ENCODE measurements at regions not wholly inside any gene's neighbourhood (a gene's known extent, or its start where the extent isn't known, plus 50 kb on each side); places are given as distances from the start of the nearest gene placed in this dataset.

DNA sequence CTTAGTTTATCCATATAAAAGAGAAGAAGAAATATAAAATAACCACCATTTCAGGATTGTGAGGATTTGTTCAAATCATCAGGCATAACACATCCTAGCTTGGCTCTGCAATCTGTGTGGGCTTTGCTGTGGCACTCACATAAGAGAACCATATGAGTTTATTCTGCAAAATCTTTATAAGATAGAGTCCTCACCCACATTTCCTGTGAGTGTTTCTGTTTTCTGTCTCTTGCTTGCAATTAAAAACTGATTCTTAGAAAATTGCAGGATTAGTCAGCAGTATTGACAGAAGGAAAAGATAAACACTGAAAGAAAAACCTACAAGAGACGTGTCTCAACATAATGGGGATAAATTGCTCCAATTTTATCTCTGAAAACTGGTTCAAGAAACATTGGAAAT, 258.5 kb downstream of the RND3 start:
- no peak for DNase-seq

GRCh38 chr2:150225030-150225429, 262.4 kb downstream of the RND3 start:
- Histone ChIP-seq H3K4me3 (ENCODE audit: low read depth, low read length) (no peak overlapping the region), H3K36me3 (no peaks in the 10 kb centered on the region), H3K9me3 (no peaks in the 10 kb centered on the region), H3K4me1 (no peaks in the 10 kb centered on the region), H3K27me3 (no peaks in the 10 kb centered on the region)
- TF ChIP-seq, protein P1, sequence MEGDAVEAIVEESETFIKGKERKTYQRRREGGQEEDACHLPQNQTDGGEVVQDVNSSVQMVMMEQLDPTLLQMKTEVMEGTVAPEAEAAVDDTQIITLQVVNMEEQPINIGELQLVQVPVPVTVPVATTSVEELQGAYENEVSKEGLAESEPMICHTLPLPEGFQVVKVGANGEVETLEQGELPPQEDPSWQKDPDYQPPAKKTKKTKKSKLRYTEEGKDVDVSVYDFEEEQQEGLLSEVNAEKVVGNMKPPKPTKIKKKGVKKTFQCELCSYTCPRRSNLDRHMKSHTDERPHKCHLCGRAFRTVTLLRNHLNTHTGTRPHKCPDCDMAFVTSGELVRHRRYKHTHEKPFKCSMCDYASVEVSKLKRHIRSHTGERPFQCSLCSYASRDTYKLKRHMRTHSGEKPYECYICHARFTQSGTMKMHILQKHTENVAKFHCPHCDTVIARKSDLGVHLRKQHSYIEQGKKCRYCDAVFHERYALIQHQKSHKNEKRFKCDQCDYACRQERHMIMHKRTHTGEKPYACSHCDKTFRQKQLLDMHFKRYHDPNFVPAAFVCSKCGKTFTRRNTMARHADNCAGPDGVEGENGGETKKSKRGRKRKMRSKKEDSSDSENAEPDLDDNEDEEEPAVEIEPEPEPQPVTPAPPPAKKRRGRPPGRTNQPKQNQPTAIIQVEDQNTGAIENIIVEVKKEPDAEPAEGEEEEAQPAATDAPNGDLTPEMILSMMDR (IDR thresholded peaks at IDR 0.05; ENCODE audit: low read depth, low read length), result no peak
- no peak for DNase-seq

More for the DNA sequence above, 258.5 kb downstream of the RND3 start:
- TF ChIP-seq, protein P1 (IDR thresholded peaks at IDR 0.05; ENCODE audit: low read depth, low read length), result no peak
- Histone ChIP-seq H3K27me3 (no peaks in the 10 kb centered on the region), H3K4me1 (no peaks in the 10 kb centered on the region), H3K9me3 (no peaks in the 10 kb centered on the region), H3K36me3 (no peaks in the 10 kb centered on the region), H3K4me3 (ENCODE audit: low read depth, low read length) (no peak overlapping the region)

- no peak for DNase-seq
- H3K9me3 ChIP-seq, result no peaks in the 10 kb centered on the region
- no peaks in the 10 kb centered on the region for H3K36me3 ChIP-seq
- no peak overlapping the region for H3K4me3 ChIP-seq (ENCODE audit: low read depth, low read length)
- no peaks in the 10 kb centered on the region for H3K4me1 ChIP-seq
- TF ChIP-seq, protein P1 (IDR thresholded peaks at IDR 0.05; ENCODE audit: low read depth, low read length), result no peak
- no peaks in the 10 kb centered on the region for H3K27me3 ChIP-seq
Measured at GRCh38 chr2:150224321-150224720, 263.1 kb downstream of the RND3 start.

- Histone ChIP-seq H3K4me1 (no peaks in the 10 kb centered on the region), H3K9me3 (no peaks in the 10 kb centered on the region), H3K27me3 (no peaks in the 10 kb centered on the region), H3K4me3 (ENCODE audit: low read depth, low read length) (no peak overlapping the region), H3K36me3 (no peaks in the 10 kb centered on the region)
- TF ChIP-seq, protein P1 (IDR thresholded peaks at IDR 0.05; ENCODE audit: low read depth, low read length), result no peak
- DNase-seq, result no peak
Measured at GRCh38 chr2:150222942-150223341, 264.5 kb downstream of the RND3 start.

DNA sequence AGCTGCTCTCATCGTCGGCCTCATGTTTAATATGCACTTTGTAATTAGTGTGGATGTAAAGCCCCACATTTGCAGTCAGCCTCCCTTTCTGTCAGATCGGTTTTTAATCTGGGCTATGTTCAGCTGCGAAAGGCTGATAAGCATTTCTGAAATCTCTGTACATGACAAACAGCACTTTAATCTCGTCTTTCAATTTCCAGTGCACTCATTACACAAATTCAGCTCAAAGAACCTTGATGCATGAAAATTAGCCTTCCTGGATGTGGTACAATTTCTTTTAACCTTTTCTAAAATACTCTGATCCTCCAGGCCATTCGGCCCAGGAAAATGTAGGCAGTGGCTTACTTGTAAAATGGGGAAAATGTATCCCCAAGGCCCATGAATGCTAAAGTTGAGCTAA, 265.1 kb downstream of the RND3 start:
- Histone ChIP-seq H3K36me3 (no peaks in the 10 kb centered on the region), H3K27me3 (no peaks in the 10 kb centered on the region), H3K9me3 (no peaks in the 10 kb centered on the region), H3K4me3 (ENCODE audit: low read depth, low read length) (no peak overlapping the region), H3K4me1 (no peaks in the 10 kb centered on the region)
- no peak for DNase-seq
- TF ChIP-seq, protein P1 (IDR thresholded peaks at IDR 0.05; ENCODE audit: low read depth, low read length), result no peak

GRCh38 chr2:150219861-150220260, 267.6 kb downstream of the RND3 start:
- Histone ChIP-seq H3K4me1 (no peaks in the 10 kb centered on the region), H3K36me3 (no peaks in the 10 kb centered on the region), H3K4me3 (ENCODE audit: low read depth, low read length) (no peak overlapping the region), H3K27me3 (no peaks in the 10 kb centered on the region), H3K9me3 (no peaks in the 10 kb centered on the region)
- TF ChIP-seq, protein P1 (IDR thresholded peaks at IDR 0.05; ENCODE audit: low read depth, low read length), result no peak
- no peak for DNase-seq

Data from BE2C (cell line).